OCI-LY7 (cell line): ENCODE measurements at regions not wholly inside any gene's neighbourhood (a gene's known extent, or its start where the extent isn't known, plus 50 kb on each side); places are given as distances from the start of the nearest gene placed in this dataset.

Experiments
- CTCF ChIP-seq: fragments of 200-600 bp; sonication (generic); conservative IDR thresholded peaks from 2 replicates; pipeline ENCODE4 v1.5.1; 2014; ENCODE audit warnings: mild to moderate bottlenecking, antibody characterized with exemption, low read length, moderate library complexity, mixed read lengths
- EZH2phosphoT487 ChIP-seq: fragments of 200-600 bp; sonication (generic); IDR thresholded peaks from 2 replicates; pipeline ENCODE4 v1.6.1; 2018; ENCODE audit warnings: low read depth, borderline replicate concordance, mild to moderate bottlenecking, mixed run types, antibody characterized with exemption, low read length, moderate library complexity, mixed read lengths

- TF ChIP-seq CTCF: no peak
- TF ChIP-seq EZH2phosphoT487: no peak
These were observed 119.1 kb downstream of the HPGD start for GRCh38 chr4:174403177-174403543.
